KMS-11 (cell line): ENCODE measurements at regions not wholly inside any gene's neighbourhood (a gene's known extent, or its start where the extent isn't known, plus 50 kb on each side); places are given as distances from the start of the nearest gene placed in this dataset.
A peak's percentile ranks its signal among the peaks of the same experiment; 100 is the strongest.
"Not testable (repeated sequence)": the region's sequence is repeated elsewhere in the genome, so short reads cannot be mapped to it uniquely, and the experiment has no call there.

Experiments
- H2AFZ ChIP-seq: fragments of 200-600 bp; sonication (generic); 2 replicates; pipeline ENCODE4 v1.6.1; 2016; ENCODE audit warnings: antibody characterized with exemption, mixed run types, low read depth
- H3K27ac ChIP-seq: fragments of 200-600 bp; sonication (generic); 2 replicates; pipeline ENCODE4 v1.6.1; 2016; ENCODE audit warnings: mild to moderate bottlenecking, mixed run types
- H3K27me3 ChIP-seq: fragments of 200-600 bp; sonication (generic); 2 replicates; pipeline ENCODE4 v1.6.1; 2017; ENCODE audit warnings: mild to moderate bottlenecking, low read depth, mixed run types, moderate library complexity; ENCODE audit not compliant: insufficient read depth
- H3K36me3 ChIP-seq: fragments of 200-600 bp; sonication (generic); 2 replicates; pipeline ENCODE4 v1.6.1; 2017; ENCODE audit warnings: mild to moderate bottlenecking, mixed run types; ENCODE audit not compliant: insufficient read depth
- H3K4me1 ChIP-seq: fragments of 200-600 bp; sonication (generic); 2 replicates; pipeline ENCODE4 v1.6.1; 2016; ENCODE audit warnings: mild to moderate bottlenecking, low read depth, mixed run types; ENCODE audit not compliant: poor library complexity, severe bottlenecking
- H3K4me2 ChIP-seq: fragments of 200-600 bp; sonication (generic); 2 replicates; pipeline ENCODE4 v1.7.0; 2016; ENCODE audit warnings: mild to moderate bottlenecking, mixed run types
- H3K4me3 ChIP-seq: fragments of 200-600 bp; sonication (generic); IDR thresholded peaks from 2 replicates; pipeline ENCODE4 v1.6.1; 2017; ENCODE audit warnings: low read depth, low read length, mixed read lengths; ENCODE audit not compliant: insufficient read depth
- H3K79me2 ChIP-seq: fragments of 200-600 bp; sonication (generic); 2 replicates; pipeline ENCODE4 v1.6.1; 2016; ENCODE audit warnings: low read depth, mixed run types; ENCODE audit not compliant: insufficient read depth
- H3K9ac ChIP-seq: fragments of 200-600 bp; sonication (generic); 2 replicates; pipeline ENCODE4 v1.6.1; 2016; ENCODE audit warnings: mild to moderate bottlenecking, mixed run types
- H4K20me1 ChIP-seq: fragments of 200-600 bp; sonication (generic); 2 replicates; pipeline ENCODE4 v1.6.1; 2016; ENCODE audit warnings: mild to moderate bottlenecking, mixed run types; ENCODE audit not compliant: insufficient read depth

DNA sequence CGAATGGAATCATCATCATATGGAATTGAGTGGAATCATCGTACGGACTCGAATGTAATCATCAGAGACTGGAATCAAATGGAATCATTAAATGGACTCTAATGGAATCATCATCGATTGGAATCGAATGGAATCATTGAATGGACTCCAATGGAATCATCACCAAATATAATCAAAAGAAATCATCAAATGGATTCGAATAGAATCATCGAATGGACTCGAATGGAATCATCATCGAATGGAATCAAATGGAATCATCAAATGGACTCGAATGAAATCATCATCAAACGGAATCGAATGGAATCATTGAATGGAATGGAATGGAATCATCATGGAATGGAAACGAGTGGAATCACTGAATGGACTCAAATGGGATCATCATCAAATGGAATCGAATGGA is 233.5 kb downstream of the SHCBP1 start:
- Histone ChIP-seq H3K9ac (peak overlapping the region; percentile 0; the same call in 1 of the 2 replicates), H3K27me3 (peaks cover 14% of the 10 kb centered on the region), H3K36me3 (peaks cover 14% of the 10 kb centered on the region), H4K20me1 (peaks cover 15% of the 10 kb centered on the region)
- H2AFZ ChIP-seq, H3K4me2 ChIP-seq, H3K27ac ChIP-seq, H3K79me2 ChIP-seq, H3K4me3 ChIP-seq, H3K4me1 ChIP-seq: not testable (repeated sequence)

DNA sequence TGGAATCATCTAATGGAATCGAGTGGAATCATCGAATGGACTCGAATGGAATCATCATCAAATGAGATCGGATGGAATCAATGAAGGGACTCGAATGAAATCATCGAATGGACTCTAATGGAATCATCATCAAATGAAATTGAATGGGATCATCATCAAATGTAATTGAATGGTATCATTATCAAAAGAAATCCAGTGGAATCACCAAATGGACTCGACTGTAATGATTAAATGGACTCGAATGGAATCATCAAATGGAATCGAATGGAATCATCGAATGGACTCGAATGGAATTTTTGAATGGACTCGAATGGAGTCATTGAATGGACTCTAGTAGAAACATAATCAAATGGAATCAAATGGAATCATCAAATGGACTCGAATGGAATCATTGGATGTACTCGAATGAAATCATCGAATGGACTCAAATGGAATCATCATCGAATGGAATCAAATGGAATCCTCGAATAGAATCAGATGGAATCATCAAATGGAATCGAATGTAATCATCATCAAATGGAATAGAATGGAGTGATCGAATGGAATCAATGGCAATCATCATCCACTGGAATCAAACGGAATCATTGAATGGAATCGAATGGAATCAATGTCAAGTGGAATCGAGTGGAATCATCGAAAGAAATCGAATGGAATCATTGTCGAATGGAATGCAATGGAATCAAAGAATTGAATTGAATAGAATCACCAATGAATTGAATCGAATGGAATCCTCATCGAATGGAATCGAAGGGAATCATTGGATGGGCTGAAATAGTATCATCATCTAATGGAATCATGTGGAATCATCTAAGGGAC is 234.2 kb downstream of the SHCBP1 start:
- H3K9ac ChIP-seq, H3K4me2 ChIP-seq, H3K4me3 ChIP-seq, H3K4me1 ChIP-seq, H3K79me2 ChIP-seq, H3K27ac ChIP-seq: not testable (repeated sequence)
- Histone ChIP-seq H4K20me1 (peaks cover 15% of the 10 kb centered on the region), H2AFZ (peak overlapping the region; percentile 0; the same call in 1 of the 2 replicates), H3K27me3 (peaks cover 14% of the 10 kb centered on the region), H3K36me3 (peaks cover 14% of the 10 kb centered on the region)

DNA sequence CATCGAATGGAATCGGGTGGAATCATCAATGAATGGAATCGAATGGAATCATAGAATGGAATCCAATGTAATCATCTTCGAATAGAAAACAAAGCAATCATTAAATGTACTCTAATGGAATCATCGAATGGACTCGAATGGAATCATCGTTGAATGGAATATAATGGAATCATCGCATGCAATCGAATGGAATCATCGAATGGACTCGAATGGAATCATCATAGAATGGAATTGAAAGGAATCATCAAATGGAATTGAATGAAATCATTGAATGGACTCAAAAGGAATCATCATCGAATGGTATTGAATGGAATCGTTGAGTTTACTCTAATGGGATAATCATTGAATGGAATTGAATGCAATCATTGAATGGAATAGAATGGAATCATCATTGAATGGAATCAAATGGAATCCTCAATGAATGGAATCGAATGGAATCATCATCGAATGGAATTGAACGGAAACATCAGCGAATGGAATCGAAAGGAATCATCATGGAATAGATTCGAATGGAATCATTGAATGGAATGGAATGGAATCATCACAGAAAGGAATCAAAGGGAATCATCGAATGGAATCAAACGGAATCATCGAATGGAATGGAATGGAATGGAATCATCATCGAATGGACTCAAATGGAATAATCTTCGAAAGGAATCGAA is 234.9 kb downstream of the SHCBP1 start:
- H2AFZ ChIP-seq, H3K27ac ChIP-seq, H3K79me2 ChIP-seq, H3K4me3 ChIP-seq, H3K4me2 ChIP-seq, H3K4me1 ChIP-seq, H3K9ac ChIP-seq: not testable (repeated sequence)
- peaks cover 14% of the 10 kb centered on the region for H3K27me3 ChIP-seq
- H3K36me3 ChIP-seq, result peaks cover 14% of the 10 kb centered on the region
- peaks cover 15% of the 10 kb centered on the region for H4K20me1 ChIP-seq

DNA sequence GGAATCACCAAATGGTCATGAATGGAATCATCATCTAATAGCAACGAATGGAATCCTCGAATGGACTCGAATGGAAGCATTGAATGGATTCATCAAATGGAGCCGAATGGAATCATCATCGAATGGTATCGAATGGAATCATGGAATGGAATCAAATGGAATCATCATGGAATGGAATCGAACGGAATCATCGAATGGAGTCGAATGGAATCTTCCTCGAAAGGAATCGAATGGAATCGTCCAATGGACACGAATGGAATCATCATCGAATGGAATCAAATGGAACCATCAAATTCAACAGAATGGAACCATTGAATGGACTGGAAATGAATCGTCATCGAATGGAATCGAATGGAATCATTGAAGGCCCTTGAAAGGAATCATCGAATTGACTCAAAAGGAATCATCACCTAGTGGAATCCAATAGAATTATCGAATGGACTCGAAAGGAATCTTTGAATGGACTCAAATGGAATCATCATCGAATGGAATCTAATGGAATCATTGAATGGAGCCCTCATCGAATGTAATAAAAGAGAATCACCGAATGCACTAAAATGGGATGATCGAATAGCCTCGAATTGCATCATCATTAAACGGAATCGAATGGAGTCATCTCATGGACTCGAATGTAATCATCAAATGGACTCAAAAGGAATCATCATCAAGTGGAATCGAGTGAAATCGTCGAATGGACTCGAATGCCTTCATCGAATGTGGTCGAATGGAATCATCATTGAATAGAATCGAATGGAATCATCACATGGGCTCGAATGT is 236.7 kb downstream of the SHCBP1 start:
- H2AFZ ChIP-seq, H3K9ac ChIP-seq, H3K79me2 ChIP-seq, H3K4me2 ChIP-seq, H3K4me1 ChIP-seq, H3K4me3 ChIP-seq, H3K27ac ChIP-seq: not testable (repeated sequence)
- peaks cover 10% of the 10 kb centered on the region for H3K27me3 ChIP-seq
- peaks cover 11% of the 10 kb centered on the region for H3K36me3 ChIP-seq
- peaks cover 12% of the 10 kb centered on the region for H4K20me1 ChIP-seq

DNA sequence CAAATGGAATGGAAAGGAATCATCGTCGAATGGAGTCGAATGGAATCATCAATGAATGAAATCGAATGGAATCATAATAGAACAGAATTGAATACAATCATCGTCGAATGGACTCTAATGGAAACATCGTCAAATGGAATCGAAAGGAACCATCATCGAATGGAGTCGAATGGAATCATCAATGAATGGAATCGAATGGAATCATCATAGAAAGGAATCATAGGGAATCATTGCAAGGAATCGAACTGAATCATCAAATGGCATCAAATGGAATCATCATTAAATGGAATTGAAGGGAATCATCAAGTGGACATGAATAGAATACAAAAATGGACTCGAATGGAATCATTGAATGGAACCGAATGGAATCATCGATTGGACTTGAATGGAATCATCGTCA is 237.6 kb downstream of the SHCBP1 start:
- not testable (repeated sequence) for H3K9ac ChIP-seq, H3K4me3 ChIP-seq, H3K27me3 ChIP-seq, H3K27ac ChIP-seq, H3K36me3 ChIP-seq, H3K79me2 ChIP-seq, H2AFZ ChIP-seq, H3K4me2 ChIP-seq, H3K4me1 ChIP-seq
- peaks cover 10% of the 10 kb centered on the region for H4K20me1 ChIP-seq

DNA sequence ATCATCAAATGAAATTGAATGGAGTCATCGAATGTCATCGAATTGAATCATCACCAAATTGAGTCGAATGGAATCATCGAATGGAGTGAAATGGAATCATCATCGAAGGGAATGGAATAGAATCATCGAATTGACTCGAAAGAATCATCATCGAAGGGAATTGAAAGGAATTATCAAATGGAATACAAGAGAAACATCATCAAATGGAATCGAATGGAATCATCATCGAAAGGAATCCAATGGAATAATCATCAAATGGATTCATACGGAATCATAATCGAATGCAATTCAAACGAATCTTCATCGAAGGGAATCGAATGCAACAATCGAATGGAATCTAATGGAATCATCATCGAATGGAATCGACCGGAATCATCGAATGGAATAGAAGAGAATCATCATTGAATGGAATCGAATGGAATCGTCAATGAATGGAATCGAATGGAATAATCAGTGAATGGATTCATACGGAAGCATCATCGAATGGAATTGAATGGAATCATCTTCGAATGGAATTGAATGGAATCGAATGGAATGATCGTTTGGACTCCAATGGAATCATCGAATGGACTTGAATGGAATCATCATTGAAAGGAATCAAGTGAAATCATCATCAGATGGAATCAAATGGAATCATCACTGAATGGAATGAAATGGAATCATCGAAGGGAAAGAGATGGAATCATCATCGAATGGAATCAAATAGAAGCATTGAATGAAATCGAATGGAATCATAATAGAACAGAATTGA is 238.2 kb downstream of the SHCBP1 start:
- not testable (repeated sequence) for H3K79me2 ChIP-seq, H3K4me2 ChIP-seq, H3K27me3 ChIP-seq, H2AFZ ChIP-seq, H3K27ac ChIP-seq, H3K9ac ChIP-seq, H3K36me3 ChIP-seq, H3K4me1 ChIP-seq, H3K4me3 ChIP-seq
- H4K20me1 ChIP-seq, result peaks cover 10% of the 10 kb centered on the region

DNA sequence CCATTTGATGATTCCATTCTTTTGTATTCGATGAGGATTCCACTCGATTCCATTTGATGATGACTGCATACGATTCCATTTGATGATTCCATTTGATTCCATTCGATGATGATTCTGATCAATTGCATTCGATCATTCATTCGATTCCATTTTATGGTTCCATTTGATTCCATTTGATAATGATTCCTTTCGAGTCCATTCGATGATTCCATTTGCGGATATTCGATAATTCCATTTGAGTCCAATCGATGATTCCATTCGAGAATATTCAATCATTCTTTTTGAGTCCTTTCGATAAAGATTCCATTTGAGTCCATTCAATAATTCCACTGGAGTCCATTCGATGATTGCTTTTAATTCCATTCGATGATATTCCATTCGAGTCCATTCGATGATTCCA is 239.1 kb downstream of the SHCBP1 start:
- not testable (repeated sequence) for H3K9ac ChIP-seq, H3K27ac ChIP-seq, H3K4me3 ChIP-seq, H3K4me1 ChIP-seq, H3K36me3 ChIP-seq, H3K4me2 ChIP-seq, H4K20me1 ChIP-seq, H3K27me3 ChIP-seq, H3K79me2 ChIP-seq, H2AFZ ChIP-seq

DNA sequence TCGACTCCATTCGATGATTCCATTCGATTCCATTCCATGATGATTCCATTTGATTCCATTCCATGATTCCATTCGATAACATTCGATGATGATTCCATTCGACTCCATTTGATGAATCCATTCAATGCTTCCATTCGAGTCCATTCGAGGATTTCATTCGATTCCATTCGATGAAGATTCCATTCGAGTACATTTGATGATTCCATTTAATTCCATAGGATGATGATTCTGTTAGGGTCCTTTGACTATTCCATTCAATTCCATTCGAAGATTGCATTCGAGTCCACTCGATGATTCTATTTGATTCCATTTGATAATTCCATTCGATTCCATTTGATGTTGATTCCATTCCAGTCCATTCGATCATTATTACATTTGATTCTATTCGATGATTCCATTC is 239.8 kb downstream of the SHCBP1 start:
- not testable (repeated sequence) for H3K4me2 ChIP-seq, H2AFZ ChIP-seq, H3K9ac ChIP-seq, H3K4me3 ChIP-seq, H3K27ac ChIP-seq, H3K27me3 ChIP-seq, H3K79me2 ChIP-seq, H3K36me3 ChIP-seq, H4K20me1 ChIP-seq, H3K4me1 ChIP-seq
